Hepatocyte (in vitro differentiated cells): ENCODE measurements at regions not wholly inside any gene's neighbourhood (a gene's known extent, or its start where the extent isn't known, plus 50 kb on each side); places are given as distances from the start of the nearest gene placed in this dataset.

Experiments used
- CTCF ChIP-seq: fragments of 200-600 bp; sonication (generic); IDR thresholded peaks from 2 replicates; pipeline ENCODE4 v1.5.1; 2016; ENCODE audit warnings: antibody characterized with exemption, mild to moderate bottlenecking; ENCODE audit not compliant: poor library complexity
- EZH2 ChIP-seq: fragments of 200-600 bp; sonication (generic); IDR thresholded peaks from 2 replicates; pipeline ENCODE4 v1.6.1; 2016; ENCODE audit warnings: antibody characterized with exemption, mild to moderate bottlenecking, borderline replicate concordance

- TF ChIP-seq CTCF (no peak), EZH2 (no peak)
Measured at GRCh38 chr5:36363101-36363500, 61.4 kb upstream of the RANBP3L start.
